GM19025 (cell line): ENCODE measurements at regions not wholly inside any gene's neighbourhood (a gene's known extent, or its start where the extent isn't known, plus 50 kb on each side); places are given as distances from the start of the nearest gene placed in this dataset.
"Not testable (repeated sequence)": the region's sequence is repeated elsewhere in the genome, so short reads cannot be mapped to it uniquely, and the experiment has no call there.

Source experiments
- ATAC-seq: cut with Tn5 transposase; IDR thresholded peaks from one replicate; pipeline ENCODE4 v1.9.1; 2021; ENCODE audit warnings: mild to moderate bottlenecking, low read depth, moderate library complexity; ENCODE audit not compliant: unreplicated experiment

DNA sequence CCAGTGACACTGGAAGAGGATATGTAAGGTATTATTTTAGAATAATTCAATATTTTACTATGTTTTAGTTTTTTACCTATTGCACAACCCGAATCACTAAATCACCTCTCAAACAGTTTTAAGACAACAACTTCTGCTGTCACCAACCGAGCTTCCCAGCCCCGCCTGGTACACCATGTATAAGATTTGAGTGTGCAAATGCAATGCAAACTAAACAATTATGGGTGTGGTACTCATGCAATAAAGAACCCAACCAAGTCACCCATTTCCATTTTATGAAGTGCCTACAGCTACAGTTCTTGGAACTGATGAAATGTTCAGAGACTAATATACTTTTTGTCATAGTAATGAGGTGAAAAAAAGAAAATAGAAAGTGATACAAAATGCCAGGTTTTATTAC lies 256.2 kb downstream of the TAFA4 start:
- ATAC-seq = no peak

GRCh38 chr3:68667346-68667745 lies 265.0 kb downstream of the TAFA4 start:
- ATAC-seq = no peak

DNA sequence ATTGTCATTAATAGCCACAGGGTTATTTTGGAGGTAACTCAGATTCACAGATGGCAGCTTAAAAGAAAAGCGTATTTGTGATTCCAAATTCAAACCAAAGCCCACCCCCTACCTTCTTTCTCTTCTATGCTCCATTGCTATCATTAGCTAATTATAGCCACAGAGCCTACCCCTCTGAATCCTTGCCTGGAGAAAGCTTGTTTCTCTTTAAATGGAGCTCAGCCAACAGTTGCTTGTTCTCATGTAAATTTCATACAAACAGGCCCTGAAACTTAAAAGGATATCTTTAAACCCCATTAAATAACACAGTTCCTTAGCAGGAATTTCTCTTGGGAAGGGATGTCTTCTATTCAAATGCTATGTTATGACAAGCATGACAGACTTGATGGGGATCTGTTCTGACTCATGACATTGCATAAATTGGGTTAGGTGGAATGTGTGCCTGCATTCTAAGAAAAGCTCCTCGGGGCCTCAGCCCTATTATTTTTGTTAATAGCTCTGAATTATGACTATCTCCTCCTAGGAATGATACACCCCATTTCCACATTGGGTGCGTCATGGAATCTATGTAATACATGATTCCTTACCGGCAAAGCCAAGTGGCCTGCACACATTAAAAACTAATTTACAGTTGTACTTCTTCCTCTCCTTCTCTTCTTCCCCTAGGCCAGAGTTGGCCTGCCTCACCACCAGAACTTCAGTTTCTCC lies 265.8 kb downstream of the TAFA4 start:
- ATAC-seq = no peak

DNA sequence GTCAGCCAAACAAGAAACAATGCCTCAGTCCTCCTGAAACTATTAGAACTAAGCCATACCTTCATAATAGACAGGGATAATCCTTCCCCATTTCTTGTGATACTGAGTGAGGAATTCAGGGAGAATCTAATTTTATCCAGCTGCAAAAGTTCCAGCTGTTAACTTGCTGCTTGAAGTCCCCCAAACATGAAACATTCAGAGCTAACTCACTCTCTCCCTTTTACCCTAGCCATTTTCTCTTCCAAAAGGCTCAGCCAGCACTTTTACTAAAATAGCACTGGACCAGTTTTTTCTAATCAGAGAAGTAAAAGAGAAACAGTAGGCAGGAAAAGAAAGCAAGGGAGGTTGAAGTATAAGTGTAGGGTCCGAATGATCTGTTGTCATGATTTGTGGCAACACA lies 268.1 kb downstream of the TAFA4 start:
- ATAC-seq = no peak

- no peak for ATAC-seq
Observed at GRCh38 chr3:68662176-68662575, 270.2 kb downstream of the TAFA4 start.

DNA sequence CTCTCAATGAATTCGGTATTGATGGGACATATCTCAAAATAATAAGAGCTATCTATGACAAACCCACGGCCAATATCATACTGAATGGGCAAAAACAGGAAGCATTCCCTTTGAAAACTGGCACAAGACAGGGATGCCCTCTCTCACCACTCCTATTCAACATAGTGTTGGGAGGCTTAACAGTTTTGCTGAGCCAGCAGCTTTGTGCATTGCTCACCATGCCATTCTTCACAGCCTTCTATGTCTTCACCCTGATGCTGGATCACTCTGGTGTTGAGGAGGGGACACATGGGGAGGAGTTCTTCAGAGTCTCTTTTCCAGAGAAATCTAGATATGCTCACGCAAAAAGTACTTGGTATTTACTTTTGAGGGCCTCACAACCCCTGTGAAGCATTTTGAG lies 281.7 kb downstream of the TAFA4 start:
- not testable (repeated sequence) for ATAC-seq

DNA sequence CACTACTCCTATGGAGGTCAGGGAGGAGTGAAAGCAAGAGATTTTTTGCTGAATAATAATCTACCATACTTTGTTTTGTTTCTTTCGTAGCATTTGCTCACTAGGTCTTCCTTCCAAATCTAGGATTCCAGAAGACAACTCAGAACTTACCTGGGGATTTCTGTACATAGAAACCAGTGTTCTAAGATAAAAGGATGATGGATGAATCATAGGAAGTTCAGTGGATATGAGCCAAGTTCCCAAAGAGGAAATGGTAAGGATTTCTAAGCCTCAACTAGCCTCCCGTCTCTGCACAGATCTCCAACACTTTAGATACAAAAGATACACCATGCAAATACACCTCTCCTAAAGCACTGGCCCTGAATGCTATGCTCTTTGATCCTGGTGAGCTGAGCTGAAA lies 283.9 kb downstream of the TAFA4 start:
- no peak for ATAC-seq

DNA sequence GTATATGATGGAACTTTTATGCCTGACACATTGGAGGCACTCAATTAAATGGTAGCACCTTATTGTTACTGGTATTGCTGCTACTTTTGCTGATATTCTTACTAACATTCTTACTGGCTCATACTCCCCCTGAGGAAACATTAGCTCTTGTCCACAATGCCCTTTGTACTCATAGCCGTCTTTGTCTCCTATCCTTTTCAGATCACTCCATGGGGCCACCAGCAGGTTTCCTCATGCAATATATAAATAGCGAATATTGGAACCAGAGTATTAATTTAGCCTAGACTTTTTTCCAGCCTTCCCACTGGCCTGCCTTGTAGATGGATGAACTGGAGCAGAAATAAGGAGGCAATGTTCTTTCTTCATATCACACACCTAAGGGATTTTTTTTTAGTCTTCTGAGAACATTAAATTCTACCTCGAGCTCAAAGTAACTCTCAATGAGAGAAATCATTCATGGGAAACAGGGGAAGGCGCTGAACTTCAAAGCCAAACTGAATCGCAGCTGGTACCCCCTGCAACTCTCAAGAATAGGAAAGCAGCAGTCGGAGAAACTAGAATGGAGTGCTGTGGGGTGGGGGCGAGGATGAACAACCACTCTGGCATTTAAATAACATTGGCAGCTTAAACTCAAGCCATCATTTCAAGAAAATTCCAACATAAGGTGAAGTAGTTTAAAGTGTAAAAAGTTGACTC lies 300.3 kb downstream of the TAFA4 start:
- no peak for ATAC-seq

GRCh38 chr3:68620211-68620610 lies 312.1 kb downstream of the TAFA4 start:
- no peak for ATAC-seq

DNA sequence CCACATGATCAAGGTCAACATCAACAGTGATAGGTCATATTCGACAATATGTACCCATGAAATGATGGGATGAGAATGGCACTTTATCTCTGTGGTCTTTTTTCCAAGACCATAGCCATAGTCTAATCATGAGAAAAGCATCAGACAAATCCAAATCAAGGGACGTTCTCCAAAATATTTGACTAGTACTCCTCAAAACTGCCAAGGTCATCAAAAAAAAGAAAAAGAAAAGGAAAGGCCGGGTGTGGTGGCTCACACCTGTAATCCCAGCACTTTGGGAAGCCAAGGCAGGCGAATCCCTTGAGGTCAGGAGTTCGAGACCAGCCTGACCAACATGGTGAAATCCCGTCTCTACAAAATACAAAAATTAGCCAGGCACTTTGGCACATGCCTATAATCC lies 318.3 kb downstream of the TAFA4 start:
- no peak for ATAC-seq

DNA sequence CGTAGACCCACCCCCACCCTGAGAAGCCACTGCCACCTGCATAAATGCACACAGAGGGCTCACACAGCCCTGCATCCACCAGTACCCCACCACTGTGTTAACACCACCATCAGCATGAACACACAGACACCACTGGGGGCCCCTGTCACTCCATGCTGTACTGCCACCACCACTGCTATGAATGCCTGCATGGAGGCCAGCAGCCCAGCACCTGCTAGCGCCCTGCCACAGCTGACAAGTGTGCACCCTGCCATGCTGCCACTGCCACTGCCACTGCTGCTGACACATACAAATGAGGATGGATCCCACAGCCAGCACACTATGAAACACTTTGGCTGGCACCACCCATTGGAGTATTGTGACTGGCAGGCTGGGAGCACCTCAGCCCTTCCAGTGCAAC lies 361.0 kb downstream of the TAFA4 start:
- no peak for ATAC-seq

DNA sequence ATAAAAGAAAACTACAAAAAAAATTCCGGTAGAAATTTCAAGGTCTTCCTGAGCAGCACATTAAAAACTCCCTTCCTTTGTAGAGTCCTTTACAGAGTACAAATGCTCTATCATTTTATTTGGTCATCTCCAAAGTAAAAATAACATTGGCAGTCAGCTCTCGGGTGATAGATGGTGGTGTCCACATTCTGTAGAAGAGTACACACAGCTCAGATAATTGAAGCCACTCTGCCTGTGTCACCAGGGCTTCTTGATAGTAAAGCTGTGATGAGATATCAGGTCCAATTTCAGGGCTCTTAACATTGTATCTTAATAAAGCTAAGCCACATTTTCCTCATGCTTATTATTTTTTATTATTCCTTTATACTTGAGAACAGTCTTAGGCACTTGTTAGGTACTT lies 371.6 kb downstream of the TAFA4 start:
- no peak for ATAC-seq

DNA sequence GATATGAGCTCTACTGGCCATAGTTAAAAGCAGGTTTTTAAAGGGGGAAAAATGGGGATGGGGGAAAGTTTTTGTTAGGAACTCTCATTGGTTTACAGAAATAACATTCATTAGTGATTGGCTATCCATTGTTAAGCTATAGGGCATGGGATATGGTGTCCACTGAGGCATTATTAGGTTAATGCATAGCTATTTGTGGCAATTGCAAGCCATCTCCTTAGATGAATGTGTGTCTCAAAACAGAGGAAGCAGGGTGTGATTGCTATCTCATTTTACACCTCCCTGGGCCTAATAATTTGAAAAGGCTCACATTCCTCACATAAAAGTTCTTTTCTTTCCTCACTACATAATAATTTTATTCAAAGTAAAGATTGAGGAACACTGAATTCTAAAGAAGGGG lies 396.6 kb downstream of the TAFA4 start:
- ATAC-seq = no peak

DNA sequence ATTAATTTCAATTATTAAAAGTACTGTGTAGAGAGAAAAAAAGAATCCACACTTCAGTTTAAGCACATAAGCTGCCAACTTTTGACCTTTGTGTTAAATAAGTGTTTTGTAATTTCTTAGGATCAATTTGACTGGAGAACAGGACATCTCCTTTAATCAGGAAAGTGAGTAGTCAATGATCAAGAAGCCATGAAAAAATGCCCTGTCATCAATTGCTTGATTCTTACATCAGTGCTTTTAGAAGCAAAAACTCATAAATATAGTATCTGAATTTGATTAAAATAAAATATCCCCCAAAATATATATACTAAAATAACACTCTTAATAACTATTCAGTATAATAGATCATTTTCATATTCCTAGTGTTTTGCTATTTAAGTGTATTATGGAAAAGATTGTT lies 409.0 kb downstream of the TAFA4 start:
- no peak for ATAC-seq

DNA sequence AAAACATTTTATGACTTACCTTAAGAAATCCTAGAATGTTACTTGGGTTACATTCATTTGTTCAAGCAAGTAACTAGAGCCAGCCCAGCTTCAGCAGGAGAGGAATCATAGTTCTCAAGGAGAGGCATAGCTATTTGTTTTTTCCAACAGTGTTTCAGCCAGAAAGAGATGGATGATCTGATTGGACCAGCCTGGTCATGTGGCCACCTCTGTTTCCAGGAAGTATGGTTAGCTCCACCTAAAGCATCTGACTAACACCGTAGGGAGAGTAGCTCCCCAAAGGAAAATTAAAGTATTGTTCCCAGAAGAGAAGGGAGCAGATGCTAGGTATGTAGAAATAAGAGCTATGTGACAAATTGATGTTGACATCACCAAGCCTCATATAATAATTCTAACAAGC lies 417.1 kb downstream of the TAFA4 start:
- no peak for ATAC-seq

DNA sequence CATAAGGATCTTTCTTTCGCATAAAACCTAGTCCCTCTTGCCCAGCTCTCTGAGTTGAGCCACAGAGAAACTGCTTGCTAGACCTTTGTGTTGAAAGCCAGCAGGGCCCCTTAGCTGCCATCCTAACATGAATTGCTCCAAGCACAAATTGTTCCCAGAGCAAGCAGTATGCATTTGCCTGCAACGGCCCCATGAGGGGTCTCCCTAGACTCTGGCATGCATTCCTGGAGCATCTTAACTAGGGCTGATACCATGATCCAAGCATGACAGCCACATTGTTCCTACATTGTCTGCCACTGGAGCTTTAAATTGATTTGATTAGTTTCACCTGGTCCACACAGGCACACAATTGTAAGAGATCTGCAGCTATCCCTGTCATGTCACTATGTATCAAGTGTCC lies 428.1 kb downstream of the TAFA4 start:
- ATAC-seq = no peak

DNA sequence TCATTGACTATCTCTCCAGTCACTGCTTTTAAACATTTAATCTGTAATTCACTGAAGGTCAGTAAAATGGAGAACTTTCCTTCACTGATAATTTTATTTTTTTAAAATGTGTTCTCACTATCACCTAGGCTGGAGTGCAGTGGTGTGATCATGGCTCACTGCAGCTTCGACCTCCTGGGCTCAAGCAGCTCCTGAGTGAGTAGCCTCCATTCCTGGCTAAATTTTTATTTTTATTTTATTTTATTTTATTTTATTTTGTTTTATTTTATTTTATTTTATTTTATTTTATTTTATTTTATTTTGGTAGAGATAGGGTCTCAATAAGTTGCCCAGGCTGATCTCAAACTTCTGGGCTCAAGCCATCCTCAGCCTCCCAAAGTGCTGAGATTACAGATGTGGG lies 446.5 kb downstream of the TAFA4 start:
- not testable (repeated sequence) for ATAC-seq

- ATAC-seq = no peak
Observed at GRCh38 chr3:68485051-68485450, 447.3 kb downstream of the TAFA4 start.

DNA sequence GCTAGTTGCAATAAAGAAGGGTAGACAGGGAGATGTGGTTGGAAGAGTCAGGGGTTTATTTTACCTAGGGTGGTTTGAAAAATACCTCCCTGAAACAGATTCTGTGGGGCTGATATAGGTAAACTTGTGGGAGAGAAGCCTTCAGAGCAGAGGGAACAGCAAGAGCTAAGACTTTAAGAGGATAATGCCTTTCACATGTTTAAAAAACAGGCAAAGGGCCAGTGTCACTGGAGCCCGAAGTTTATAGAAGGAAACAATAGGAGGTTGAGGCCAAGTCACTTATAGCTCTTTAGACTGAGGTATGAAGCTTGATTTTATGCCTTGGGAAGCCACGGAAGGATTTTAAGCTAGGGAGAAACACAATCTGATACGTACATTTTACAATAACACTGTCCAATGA lies 448.7 kb downstream of the TAFA4 start:
- no peak for ATAC-seq

GRCh38 chr3:68483041-68483440 lies 449.3 kb downstream of the TAFA4 start:
- ATAC-seq = no peak

DNA sequence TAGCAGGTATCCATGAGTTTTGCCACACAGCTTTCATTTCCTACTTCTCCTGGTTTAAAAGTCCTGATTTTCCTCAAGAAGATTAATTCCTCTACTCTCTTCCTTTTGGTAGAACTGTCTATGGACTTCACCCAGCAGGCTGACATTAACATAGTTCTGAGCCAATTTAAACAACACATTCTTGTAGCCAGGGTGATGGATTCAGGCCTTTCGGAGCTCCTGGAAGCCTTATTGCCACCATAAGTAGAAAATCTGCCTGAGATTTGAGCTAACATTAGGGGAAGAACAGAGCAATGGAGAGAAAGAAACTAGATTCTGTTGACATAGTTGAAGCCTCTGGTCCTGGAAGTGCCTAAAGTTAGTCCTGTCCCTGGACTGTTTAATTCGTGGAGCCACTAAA lies 449.8 kb downstream of the TAFA4 start:
- no peak for ATAC-seq

- no peak for ATAC-seq
Observed at GRCh38 chr3:68479779-68480178, 452.6 kb downstream of the TAFA4 start.
